Islet precursor cell (in vitro differentiated cells): ENCODE measurements at regions not wholly inside any gene's neighbourhood (a gene's known extent, or its start where the extent isn't known, plus 50 kb on each side); places are given as distances from the start of the nearest gene placed in this dataset.
A peak's percentile ranks its signal among the peaks of the same experiment; 100 is the strongest.

ENCODE experiments used
- DNase-seq: peaks from one replicate; pipeline ENCODE4 v3.0.0-alpha.2; 2018

DNA sequence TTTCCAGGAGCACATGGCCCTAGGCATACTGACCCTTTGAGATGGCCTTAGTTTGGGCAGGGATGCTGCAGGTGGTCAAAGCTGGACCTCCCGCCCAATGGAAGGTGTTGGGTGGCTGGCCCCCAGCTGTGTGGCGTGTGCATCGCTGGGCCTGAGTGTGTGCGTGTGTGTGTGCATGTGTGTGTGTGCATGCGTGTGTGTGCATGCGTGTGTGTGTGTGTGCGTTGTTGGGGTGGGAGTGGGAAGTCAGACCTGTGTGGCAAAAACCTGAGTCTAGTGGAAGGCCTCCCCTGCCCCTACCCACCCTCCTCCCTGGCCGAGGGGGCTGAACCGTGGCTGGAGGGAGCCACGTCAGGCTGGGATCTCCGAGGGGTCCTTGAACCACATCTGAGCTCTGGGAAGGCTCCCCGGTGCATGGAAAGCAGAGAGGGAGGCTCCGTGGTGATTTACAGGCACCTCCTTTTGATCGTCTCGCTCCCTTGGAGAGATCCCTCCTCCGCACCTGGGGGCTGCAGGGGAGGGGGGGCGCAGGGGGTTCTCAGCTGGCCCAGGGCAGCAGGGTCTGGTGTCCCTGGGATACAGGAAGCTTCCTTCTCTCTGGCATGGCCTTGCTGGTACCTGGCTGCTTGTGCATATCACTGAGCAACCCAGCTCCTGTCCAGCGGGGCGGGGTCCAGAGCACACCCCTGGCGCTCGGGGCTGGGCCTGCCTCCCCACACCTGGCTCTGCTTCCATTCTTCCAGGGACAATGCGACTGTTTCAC lies 124.7 kb upstream of the WNT4 start:
- no peak for DNase-seq

GRCh38 chr1:22268327-22268726 lies 125.4 kb upstream of the WNT4 start:
- no peak for DNase-seq

DNA sequence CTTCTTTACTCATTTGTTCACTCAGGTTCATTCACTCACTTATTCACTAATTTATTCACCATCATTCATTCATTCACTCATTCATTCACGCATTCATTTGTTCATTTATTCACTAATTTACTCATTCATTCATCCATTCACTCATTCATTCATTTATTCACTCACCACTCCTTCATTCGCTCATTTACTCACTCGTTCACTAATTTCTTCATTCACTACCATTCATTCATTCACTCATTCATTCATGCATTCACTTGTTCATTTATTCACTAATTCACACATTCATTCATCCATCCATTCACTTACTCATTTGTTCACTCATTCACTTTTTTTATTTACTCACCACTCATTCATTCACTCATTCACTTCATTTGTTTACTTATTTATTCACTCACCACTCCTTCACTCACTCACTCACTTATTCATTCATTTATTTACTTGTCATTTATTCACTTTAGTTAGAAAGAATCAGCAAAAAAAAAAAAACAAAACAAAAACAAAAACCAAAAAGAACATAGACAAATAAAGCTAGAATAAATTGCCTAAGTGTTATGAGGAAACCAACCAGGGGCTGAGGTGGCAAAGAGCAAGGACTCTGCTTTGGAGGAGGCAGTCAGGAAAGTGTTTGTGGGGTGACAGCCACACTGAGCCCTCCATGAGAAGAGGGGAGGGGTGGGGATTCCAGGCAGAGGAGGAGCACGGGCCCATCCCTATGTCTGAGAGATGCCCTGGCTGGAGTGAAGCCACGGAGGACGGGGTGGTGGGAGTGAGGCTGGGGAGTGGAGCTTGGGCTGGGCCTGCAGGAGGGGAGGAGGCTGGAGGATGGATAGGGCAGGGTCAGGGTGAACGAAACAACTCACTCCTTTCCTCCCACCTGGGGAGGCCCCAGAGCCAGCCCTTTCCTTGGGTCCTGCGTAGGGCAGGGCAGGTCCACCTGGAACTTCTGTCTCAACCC lies 129.2 kb upstream of the WNT4 start:
- no peak for DNase-seq

- DNase-seq: no peak
Measured at GRCh38 chr1:22273686-22274681, 131.1 kb upstream of the WNT4 start.

GRCh38 chr1:22275167-22275566 lies 132.3 kb upstream of the WNT4 start:
- DNase-seq: peak; percentile 92

DNA sequence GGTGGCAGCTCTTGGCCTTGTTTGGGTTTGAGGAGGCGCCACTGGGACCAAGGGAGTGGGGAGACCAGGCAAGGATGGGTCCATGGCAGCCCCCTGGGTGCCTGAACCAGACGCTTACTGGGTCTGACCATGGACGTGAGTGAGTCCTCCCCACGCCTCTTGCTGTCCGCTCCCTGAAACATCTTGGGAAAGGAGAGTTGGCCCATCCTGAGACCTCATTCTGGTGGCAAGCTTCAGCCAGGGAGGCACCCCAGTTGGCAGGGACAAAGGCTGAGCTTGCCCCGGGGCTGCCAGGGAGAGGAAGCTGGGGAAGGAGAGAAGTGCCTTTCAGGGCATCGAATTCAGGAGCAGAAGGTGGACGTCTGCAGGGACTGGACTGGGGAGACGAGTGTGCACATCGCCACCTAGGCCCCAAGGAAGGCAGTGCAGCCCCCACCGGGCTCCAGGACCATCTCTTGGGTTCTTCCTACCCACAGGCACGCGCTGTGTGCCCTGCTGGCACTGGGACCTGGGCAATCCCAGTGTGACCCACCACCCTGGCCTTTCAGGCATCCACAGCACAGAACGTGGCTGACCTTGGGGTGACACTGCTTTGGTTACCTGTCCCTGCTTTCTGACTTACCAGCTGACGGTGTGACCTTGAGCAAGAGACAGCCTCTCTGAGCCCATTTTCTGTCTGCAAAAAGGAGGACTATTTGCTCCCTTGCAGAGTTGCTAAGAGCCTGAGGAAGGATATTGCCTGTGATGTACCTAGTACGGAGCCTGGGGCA lies 132.9 kb upstream of the WNT4 start:
- DNase-seq: peak; percentile 89

DNA sequence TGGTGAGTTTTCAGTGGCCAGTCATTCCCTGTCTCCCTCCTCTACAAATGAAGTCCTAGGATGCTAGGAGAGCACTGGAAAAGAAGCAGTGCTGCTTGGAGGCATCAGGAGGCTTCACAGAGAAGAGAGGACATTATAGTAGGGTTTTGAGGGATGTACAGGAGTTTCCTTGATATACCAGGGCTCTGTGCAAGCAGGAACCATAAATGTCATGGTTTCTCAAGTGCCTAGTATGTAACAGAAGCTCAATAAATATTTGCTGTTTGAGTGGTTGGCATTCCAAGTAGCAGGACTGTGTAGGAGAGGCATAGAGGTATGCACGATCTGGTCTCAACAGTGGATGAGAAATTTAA lies 133.5 kb upstream of the WNT4 start:
- DNase-seq: no peak

DNA sequence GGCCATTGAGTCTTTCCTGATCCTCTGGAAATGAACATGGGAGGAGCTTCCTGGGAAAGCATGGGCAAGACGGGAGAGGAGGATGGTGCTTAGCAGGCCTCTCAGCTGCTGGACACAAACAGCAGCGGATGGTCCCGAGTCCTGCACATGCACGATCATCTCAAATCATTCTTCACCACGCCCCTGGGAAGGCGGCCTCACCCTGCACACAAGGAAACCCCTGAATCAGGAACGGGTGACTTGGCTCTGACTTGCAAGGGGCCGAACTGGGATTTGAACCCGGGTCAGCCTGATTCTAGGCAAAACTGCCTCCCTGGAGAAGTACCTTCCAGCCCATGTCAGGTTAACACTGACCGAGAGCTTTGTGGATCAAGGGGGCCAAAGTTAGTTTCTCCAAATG lies 134.8 kb upstream of the WNT4 start:
- DNase-seq: peak; percentile 32

GRCh38 chr1:22279735-22280134 lies 136.8 kb upstream of the WNT4 start:
- DNase-seq: no peak

- DNase-seq: peak; percentile 23
Measured at GRCh38 chr1:22280526-22280925, 137.6 kb upstream of the WNT4 start.

DNA sequence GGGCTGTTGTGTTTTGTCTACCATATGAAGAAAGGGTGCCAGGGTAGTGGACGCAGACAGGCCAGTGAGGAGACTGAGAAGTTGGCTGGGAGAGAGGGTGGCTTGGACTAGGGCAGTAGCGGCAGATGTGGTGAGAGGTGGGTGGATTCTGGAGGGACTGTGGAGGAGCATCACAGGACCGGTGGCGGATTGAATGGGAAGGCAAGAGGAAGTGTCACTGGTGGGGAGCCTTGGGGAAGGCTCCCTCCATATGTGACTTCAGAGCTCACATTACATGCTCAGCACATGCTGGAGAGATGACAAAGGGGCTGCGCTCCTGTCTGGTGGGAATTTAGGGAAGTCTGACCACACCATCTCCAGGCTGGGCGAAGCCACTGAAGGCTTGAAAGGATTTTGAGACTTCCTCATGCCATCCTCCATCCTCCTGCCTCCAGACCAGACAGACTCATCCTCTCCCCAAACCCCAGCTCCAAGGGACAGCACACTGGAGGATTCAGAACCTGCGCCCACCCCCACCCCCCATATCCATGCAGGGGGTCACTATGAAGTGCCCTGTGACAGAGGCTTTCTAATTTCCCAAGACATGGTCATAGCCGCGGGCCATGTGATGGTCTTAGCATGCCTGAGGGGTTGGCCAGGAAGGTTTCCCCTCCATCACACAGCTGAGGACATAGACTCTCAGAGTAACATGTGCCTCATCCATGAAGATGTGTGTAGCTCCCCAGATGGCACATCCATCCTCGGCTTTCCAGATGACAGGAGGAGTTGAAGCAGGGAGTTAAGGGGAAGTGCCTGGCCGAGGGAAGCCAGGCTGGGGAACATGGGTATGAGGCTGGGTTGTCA lies 138.8 kb upstream of the WNT4 start:
- peak; percentile 41 for DNase-seq

DNA sequence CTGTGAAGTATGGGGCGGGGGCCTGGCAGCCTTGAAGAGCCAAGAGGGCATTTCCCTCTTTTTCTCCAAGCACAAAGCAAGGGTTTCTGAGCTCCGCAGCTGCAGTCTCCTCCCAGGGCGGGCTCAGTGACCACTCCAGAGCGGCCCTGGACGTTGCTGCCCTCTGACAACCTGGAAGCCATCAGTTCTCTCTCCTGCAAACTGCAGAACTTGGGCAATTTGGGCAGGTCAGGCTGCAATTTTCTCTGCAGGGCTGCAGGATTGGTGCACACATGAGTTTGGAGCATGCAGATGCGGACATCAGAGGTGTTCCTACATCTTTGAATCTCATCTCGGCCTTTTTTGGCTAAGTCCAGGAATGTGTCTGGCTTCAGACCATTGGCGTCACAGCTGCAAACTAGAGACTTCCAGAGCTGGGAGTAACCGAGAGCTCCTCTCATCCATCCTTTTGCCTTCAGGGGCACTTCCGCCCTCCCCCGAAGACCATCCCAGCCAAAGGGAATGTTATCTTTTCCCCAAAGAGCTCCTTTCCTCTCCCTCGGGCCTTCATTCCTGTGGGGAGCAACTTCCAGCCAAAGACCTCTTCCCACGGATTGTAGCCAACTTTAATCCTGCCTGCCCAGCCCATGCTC lies 139.6 kb upstream of the WNT4 start:
- DNase-seq: peak; percentile 54

DNA sequence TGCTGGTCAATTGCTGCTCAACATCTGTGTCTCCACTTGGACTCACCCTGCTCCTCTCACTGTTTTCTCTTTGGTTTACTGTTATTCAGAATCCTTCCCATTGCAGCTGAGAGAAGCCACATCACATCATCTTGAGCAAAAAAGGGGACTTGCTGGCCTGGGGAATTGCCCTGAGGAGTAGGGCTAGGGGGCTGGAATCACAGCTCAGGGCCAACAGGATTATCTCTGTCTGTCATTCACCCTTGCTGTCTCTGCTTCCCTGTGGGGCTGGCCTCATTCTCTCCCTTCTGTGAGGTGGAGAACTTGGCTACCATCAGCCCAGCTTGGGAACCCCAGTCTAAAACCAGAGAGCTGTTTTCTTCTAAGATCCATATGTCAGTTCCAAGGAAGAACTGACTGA lies 140.7 kb upstream of the WNT4 start:
- no peak for DNase-seq

GRCh38 chr1:22284236-22284635 lies 141.3 kb upstream of the WNT4 start:
- no peak for DNase-seq

DNA sequence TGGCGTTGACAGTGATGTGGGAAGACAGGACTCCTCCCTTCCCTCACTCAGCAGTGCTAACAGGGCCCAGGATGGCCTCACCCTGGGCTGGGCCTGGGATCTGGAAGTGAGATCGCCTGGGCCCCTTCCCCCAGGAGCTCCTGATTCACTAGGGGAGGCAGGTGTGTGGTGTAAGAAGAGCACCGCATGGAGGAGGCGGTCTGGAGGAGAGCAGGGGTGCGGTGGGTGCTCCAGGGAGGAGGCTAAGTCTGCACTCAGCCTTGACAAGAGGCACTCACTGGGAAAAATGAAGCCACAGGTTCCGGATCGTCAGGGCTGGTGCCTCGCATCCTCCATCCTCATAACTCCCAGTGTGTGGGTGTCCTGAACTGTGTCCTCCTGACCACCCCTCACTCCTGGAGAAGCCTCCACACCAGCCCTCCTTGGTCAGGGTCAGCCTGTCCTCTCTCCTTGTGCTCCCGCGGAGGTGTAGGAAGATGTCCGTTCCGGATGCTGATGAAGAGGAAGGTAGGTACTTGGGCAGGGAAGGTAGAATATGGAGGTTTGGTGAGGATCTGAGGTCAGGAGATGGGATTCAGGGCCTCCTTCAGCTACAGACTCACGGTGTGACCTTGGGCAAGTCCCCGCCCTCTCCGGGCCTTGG lies 142.1 kb upstream of the WNT4 start:
- DNase-seq: peak; percentile 45

DNA sequence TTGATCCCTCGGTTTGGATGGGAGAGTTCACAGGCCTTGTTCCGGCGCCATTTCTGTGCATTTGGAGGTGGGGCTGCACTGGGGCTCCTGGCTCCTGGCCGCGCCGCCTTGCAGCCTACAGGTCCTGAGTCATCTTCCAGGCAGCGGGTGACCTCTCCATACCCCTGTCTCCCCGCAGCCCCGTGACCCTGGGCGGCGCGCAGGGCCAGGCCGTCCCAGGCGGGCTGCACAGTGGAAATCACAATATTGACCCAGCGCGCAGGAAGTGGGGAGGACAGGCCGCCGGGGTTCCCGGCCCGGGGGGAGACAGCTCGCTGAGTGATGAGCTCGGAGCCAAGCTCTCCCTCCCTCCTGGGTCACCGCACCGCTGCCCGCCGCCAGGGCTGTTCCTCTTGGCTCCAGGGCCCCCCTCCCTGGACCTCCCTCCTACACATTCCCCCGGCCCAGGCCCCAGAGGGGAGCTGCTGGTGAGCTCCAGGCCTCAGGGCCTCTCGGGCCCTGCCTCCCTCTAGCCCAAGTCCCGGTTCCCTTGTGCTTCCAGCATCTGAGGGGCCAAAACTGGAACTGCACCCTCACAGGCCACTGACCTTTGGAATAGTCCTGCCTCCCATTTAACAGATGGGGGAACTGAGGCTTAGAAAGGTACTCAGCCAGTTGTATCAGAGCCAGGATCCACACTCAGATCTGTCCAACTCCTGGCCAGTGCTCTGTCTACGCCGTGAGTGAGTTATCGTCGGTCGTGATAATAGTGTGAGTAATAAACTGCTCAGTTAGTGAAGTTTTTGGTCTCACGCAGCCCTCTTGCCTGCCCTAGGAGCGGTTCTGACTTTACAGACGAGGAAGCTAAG lies 142.9 kb upstream of the WNT4 start:
- DNase-seq: peak; percentile 56

DNA sequence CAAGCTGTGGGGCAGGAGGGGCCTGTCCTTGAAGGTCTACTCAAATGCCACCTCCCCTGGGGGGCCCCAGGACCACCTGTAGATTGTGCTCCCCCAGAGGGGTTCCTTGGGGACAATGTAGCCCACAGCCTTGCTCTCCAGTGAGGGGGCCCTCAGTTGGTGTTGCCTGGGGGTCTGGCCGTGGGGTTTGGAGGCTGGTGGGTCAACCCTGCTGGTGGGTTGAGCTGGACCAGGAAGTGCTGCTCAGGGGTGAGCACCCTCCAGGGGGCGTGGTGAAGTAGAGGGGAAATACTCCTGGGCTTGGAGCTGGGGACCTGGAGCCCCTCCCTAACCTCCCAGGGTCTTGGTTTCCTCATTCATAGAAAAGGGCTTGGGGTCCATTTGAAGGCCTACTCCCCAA lies 143.6 kb upstream of the WNT4 start:
- no peak for DNase-seq

GRCh38 chr1:22287273-22287672 lies 144.4 kb upstream of the WNT4 start:
- no peak for DNase-seq

DNA sequence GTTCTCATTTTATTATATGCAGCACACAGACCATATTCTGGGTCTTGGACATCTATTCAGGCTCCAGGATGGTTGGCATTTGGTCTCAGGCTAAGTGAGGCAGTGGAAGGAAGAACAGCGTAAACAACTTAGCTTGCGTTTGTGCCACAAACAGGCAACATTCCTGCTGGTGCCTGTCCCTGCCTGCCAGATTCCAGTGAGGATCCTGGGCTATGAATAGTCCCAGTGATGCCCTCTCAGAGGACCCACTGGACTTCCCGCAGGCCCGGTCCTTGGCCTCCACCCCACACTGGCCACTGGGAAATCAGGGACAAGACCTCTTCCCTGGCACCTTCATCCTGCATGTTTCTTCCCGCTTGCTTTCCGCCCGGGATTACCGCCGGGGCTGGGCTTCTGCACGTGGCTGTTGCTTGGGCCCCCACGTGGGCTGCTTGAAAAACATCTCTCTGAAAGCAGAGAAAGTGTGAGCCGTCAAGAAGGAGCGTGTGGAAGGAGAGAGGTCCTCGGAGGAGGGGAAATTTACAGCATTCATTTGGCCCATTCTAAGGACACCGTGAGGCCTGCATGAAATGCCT lies 145.1 kb upstream of the WNT4 start:
- DNase-seq: peak; percentile 60
